ENCODE measurements at regions not wholly inside any gene's neighbourhood (a gene's known extent, or its start where the extent isn't known, plus 50 kb on each side); places are given as distances from the start of the nearest gene placed in this dataset.

- no peak for DNase-seq
Observed at GRCh38 chr13:34004676-34005075, 186.7 kb downstream of the RFC3 start.

GRCh38 chr13:34006011-34006410, 188.1 kb downstream of the RFC3 start:
- DNase-seq = no peak

GRCh38 chr13:34011552-34012085, 193.7 kb downstream of the RFC3 start:
- DNase-seq = no peak

GRCh38 chr13:34012382-34012781, 194.4 kb downstream of the RFC3 start:
- no peak for DNase-seq

GRCh38 chr13:34013061-34013460, 195.1 kb downstream of the RFC3 start:
- DNase-seq = no peak

GRCh38 chr13:34017231-34017630, 199.3 kb downstream of the RFC3 start:
- no peak for DNase-seq

- no peak for DNase-seq
Observed at GRCh38 chr13:34019870-34020269, 201.9 kb downstream of the RFC3 start.

- DNase-seq = no peak
Observed at GRCh38 chr13:34020388-34020787, 202.4 kb downstream of the RFC3 start.

- no peak for DNase-seq
Observed at GRCh38 chr13:34021619-34022018, 203.7 kb downstream of the RFC3 start.

GRCh38 chr13:34025746-34026145, 207.8 kb downstream of the RFC3 start:
- no peak for DNase-seq

GRCh38 chr13:34026308-34026707, 208.4 kb downstream of the RFC3 start:
- DNase-seq = no peak

GRCh38 chr13:34028496-34029442, 210.8 kb downstream of the RFC3 start:
- DNase-seq = no peak

- no peak for DNase-seq
Observed at GRCh38 chr13:34030782-34031181, 212.8 kb downstream of the RFC3 start.

- no peak for DNase-seq
Observed at GRCh38 chr13:34031610-34032009, 213.7 kb downstream of the RFC3 start.

- no peak for DNase-seq
Observed at GRCh38 chr13:34034411-34034810, 216.5 kb downstream of the RFC3 start.

- no peak for DNase-seq
Observed at GRCh38 chr13:34035178-34035577, 217.2 kb downstream of the RFC3 start.

- DNase-seq = no peak
Observed at GRCh38 chr13:34035676-34036325, 217.9 kb downstream of the RFC3 start.

- no peak for DNase-seq
Observed at GRCh38 chr13:34037636-34038540, 219.9 kb downstream of the RFC3 start.

GRCh38 chr13:34038541-34039068, 220.7 kb downstream of the RFC3 start:
- no peak for DNase-seq

GRCh38 chr13:34039678-34040077, 221.7 kb downstream of the RFC3 start:
- DNase-seq = no peak

- DNase-seq = no peak
Observed at GRCh38 chr13:34040863-34041262, 222.9 kb downstream of the RFC3 start.

GRCh38 chr13:34044041-34044440, 226.1 kb downstream of the RFC3 start:
- DNase-seq = no peak

- DNase-seq = no peak
Observed at GRCh38 chr13:34044660-34045080, 226.7 kb downstream of the RFC3 start.

All from activated CD8-positive, alpha-beta memory T cell treated with anti-CD3 and anti-CD28 coated beads for 24 hours (primary cell).